ENCODE measurements at regions not wholly inside any gene's neighbourhood (a gene's known extent, or its start where the extent isn't known, plus 50 kb on each side); places are given as distances from the start of the nearest gene placed in this dataset.
"Not testable (repeated sequence)": the region's sequence is repeated elsewhere in the genome, so short reads cannot be mapped to it uniquely, and the experiment has no call there.

- no peak for DNase-seq
- H3K27ac Mint-ChIP-seq = no peak overlapping the region
- no peaks in the 10 kb centered on the region; the same call in 1 of the 2 replicates for H3K27me3 Mint-ChIP-seq (ENCODE audit: insufficient read depth)
- no peak for TF ChIP-seq CTCF (IDR thresholded peaks at IDR 0.05)
- H3K9me3 Mint-ChIP-seq = peaks cover 13% of the 10 kb centered on the region; the same call in 1 of the 2 replicates
- H3K36me3 Mint-ChIP-seq (ENCODE audit: low read depth) = no peaks in the 10 kb centered on the region
- no peak overlapping the region for H3K4me3 Mint-ChIP-seq
- no peaks in the 10 kb centered on the region for H3K4me1 Mint-ChIP-seq (ENCODE audit: low read depth)
These were observed 143.9 kb upstream of the FOXA2 start for GRCh38 chr20:22728146-22728745.

- no peak overlapping the region for H3K4me3 Mint-ChIP-seq
- H3K27me3 Mint-ChIP-seq (ENCODE audit: insufficient read depth) = no peaks in the 10 kb centered on the region; the same call in 1 of the 2 replicates
- DNase-seq = no peak
- no peak for TF ChIP-seq CTCF (IDR thresholded peaks at IDR 0.05)
- peaks cover 22% of the 10 kb centered on the region; the same call in 1 of the 2 replicates for H3K9me3 Mint-ChIP-seq
- H3K4me1 Mint-ChIP-seq (ENCODE audit: low read depth) = no peaks in the 10 kb centered on the region
- H3K27ac Mint-ChIP-seq = no peak overlapping the region
- no peaks in the 10 kb centered on the region for H3K36me3 Mint-ChIP-seq (ENCODE audit: low read depth)
These were observed 144.8 kb upstream of the FOXA2 start for GRCh38 chr20:22729180-22729579.

- no peak for DNase-seq
- H3K9me3 Mint-ChIP-seq = peaks cover 27% of the 10 kb centered on the region; the same call in 1 of the 2 replicates
- H3K36me3 Mint-ChIP-seq (ENCODE audit: low read depth) = no peaks in the 10 kb centered on the region
- H3K4me3 Mint-ChIP-seq = no peak overlapping the region
- TF ChIP-seq CTCF (IDR thresholded peaks at IDR 0.05) = no peak
- no peaks in the 10 kb centered on the region; the same call in 1 of the 2 replicates for H3K27me3 Mint-ChIP-seq (ENCODE audit: insufficient read depth)
- no peak overlapping the region for H3K27ac Mint-ChIP-seq
- no peaks in the 10 kb centered on the region for H3K4me1 Mint-ChIP-seq (ENCODE audit: low read depth)
These were observed 145.4 kb upstream of the FOXA2 start for GRCh38 chr20:22729616-22730236.

- Mint-ChIP-seq H3K27ac (no peak overlapping the region), H3K4me1 (ENCODE audit: low read depth) (no peaks in the 10 kb centered on the region), H3K36me3 (ENCODE audit: low read depth) (no peaks in the 10 kb centered on the region), H3K27me3 (ENCODE audit: insufficient read depth) (no peaks in the 10 kb centered on the region), H3K9me3 (peaks cover 41% of the 10 kb centered on the region), H3K4me3 (no peak overlapping the region)
- DNase-seq = no peak
- no peak for TF ChIP-seq CTCF (IDR thresholded peaks at IDR 0.05)
These were observed 148.4 kb upstream of the FOXA2 start for GRCh38 chr20:22732751-22733150.

GRCh38 chr20:22734946-22735647 lies 150.7 kb upstream of the FOXA2 start:
- H3K27me3 Mint-ChIP-seq (ENCODE audit: insufficient read depth); H3K4me1 Mint-ChIP-seq (ENCODE audit: low read depth); H3K27ac Mint-ChIP-seq; H3K36me3 Mint-ChIP-seq (ENCODE audit: low read depth); DNase-seq; H3K4me3 Mint-ChIP-seq: not testable (repeated sequence)
- peaks cover 33% of the 10 kb centered on the region for H3K9me3 Mint-ChIP-seq
- TF ChIP-seq CTCF (IDR thresholded peaks at IDR 0.05) = peak; percentile 31; the same call in 1 of the 2 replicates

Data from HFFc6 (cell line).